ENCODE measurements at regions not wholly inside any gene's neighbourhood (a gene's known extent, or its start where the extent isn't known, plus 50 kb on each side); places are given as distances from the start of the nearest gene placed in this dataset.

DNA sequence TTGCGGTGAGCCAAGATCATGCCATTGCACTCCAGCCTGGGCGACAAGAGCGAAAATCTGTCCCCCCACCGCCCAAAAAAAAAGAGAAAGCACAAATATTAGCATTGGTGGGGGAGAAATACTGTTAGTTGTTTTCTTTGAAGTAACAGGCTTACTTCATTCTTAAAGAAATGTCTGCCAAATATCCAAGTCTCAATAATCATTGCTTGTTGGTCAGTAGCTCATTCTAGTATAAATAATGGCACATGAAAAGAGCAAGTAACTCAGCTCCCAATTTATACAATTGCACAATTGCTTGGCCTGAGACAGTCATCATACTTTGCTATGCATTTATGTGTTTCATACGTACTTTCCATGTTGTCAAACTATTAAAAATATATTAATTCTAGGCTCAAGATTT is 499.2 kb upstream of the PLXNA2 start:
- no peak overlapping the region for H3K4me3 ChIP-seq (ENCODE audit: low read depth, low read length)
- no peak for DNase-seq (ENCODE audit: low read depth)
- TF ChIP-seq, protein P1, sequence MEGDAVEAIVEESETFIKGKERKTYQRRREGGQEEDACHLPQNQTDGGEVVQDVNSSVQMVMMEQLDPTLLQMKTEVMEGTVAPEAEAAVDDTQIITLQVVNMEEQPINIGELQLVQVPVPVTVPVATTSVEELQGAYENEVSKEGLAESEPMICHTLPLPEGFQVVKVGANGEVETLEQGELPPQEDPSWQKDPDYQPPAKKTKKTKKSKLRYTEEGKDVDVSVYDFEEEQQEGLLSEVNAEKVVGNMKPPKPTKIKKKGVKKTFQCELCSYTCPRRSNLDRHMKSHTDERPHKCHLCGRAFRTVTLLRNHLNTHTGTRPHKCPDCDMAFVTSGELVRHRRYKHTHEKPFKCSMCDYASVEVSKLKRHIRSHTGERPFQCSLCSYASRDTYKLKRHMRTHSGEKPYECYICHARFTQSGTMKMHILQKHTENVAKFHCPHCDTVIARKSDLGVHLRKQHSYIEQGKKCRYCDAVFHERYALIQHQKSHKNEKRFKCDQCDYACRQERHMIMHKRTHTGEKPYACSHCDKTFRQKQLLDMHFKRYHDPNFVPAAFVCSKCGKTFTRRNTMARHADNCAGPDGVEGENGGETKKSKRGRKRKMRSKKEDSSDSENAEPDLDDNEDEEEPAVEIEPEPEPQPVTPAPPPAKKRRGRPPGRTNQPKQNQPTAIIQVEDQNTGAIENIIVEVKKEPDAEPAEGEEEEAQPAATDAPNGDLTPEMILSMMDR (conservative IDR thresholded peaks at IDR 0.05; ENCODE audit: low read depth, low read length) = no peak

DNA sequence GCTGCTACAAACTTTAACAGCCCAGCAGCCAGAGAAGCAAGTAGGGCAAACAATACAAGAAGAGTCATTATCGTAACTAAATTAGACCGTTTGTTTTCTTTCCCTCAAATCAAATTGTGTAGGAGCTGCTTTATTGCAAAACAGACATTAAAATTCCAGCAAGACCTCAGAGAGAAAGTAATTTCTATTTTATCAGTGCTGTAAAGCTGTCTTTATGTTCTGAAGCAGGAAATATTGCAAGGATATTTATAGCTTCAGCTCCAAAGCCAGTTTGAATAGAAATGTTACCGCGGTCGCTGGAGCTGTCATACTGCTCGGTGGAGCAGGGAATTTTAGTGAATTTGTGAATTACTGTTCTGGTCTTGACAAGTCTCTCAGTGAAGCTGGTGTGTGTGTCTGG is 503.8 kb upstream of the PLXNA2 start:
- TF ChIP-seq, protein P1 (conservative IDR thresholded peaks at IDR 0.05; ENCODE audit: low read depth, low read length) = no peak
- no peak overlapping the region for H3K4me3 ChIP-seq (ENCODE audit: low read depth, low read length)
- no peak for DNase-seq (ENCODE audit: low read depth)

DNA sequence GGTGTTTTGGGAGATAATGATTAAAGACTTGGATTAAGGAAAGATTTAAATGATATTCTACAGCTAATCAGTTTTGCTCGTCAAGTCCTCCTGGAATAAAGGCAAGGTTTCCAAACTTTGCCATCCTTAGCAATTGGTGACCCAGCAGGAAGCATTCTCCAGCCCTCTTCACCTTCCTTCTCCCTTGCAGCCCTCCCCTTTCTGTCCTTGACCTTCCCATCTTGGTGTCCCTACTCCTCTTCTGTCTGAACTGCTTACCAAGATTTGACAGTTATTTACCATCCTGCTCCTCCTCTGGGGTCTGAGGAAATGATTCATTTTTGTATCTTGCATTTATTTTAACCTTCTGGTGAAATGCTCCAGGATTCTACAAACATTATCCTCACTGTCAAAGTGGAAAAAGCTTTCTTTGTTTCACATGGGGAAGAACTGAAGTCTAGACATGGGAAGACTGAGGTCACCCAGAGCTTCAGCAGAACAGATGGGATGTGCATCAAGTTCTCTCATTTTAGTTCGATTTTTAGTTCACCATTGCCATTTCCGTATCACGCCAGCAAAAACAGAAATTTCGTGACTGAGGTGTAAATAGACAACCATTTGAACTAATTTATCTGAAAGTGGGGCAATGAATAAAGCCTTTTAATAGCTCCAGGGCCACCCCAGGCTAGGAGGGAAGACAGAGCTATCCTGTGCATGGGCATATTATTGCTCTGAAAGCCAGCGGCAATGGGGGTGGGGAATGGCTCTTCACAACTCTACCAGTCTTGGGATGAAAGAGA is 504.4 kb upstream of the PLXNA2 start:
- DNase-seq (ENCODE audit: low read depth) = no peak
- TF ChIP-seq, protein P1 (conservative IDR thresholded peaks at IDR 0.05; ENCODE audit: low read depth, low read length) = no peak
- no peak overlapping the region for H3K4me3 ChIP-seq (ENCODE audit: low read depth, low read length)

DNA sequence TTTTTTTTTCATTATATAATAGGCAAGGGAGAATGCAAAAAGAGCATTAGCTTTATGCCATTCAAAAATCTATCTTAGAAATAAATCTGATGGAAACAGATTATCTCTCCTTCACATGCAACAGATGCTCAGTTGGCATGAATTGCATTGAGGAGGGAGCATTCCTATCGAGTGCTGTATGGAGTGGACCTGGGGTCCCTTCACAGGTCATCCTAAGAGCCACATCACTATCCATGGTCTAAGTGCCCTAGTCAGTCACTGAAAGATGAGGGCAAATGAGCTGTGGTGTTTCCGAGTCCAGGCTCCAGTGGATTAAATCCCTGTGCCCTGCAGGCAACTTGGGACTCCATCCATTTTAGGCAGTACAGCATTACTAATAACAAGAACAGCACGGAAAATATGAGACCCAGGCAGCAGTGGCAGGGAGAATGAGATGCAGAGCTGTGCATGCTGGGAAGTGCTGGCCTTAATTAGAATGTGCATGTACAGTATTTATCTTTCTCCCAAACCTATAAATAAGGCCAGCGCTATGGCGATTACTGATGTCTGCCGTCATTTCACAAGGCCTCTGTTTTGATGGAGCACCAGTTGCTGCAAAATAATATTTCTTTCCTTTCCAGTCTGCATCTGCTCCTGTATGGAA is 512.3 kb upstream of the PLXNA2 start:
- TF ChIP-seq, protein P1 (conservative IDR thresholded peaks at IDR 0.05; ENCODE audit: low read depth, low read length) = no peak
- no peak overlapping the region for H3K4me3 ChIP-seq (ENCODE audit: low read depth, low read length)
- no peak for DNase-seq (ENCODE audit: low read depth)

DNA sequence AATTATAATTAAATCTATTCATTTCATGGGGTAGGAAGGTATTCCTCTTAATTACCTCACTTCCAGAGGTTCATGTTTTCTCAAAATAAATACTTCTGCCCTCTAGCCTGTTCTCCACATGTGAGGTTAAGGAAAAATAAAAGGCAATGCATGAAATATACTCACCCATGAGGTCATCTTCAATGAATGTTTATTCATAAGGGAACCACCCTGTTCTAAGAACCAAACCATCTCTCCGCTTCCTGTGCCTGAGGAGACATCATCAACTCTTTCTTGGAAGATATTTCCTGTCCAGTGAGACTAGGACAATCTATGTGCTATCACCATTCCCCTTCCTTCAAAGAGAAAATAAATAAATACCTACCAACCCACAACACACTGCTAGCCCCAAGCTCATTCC is 513.7 kb upstream of the PLXNA2 start:
- DNase-seq (ENCODE audit: low read depth) = no peak
- no peak overlapping the region for H3K4me3 ChIP-seq (ENCODE audit: low read depth, low read length)
- TF ChIP-seq, protein P1 (conservative IDR thresholded peaks at IDR 0.05; ENCODE audit: low read depth, low read length) = no peak

DNA sequence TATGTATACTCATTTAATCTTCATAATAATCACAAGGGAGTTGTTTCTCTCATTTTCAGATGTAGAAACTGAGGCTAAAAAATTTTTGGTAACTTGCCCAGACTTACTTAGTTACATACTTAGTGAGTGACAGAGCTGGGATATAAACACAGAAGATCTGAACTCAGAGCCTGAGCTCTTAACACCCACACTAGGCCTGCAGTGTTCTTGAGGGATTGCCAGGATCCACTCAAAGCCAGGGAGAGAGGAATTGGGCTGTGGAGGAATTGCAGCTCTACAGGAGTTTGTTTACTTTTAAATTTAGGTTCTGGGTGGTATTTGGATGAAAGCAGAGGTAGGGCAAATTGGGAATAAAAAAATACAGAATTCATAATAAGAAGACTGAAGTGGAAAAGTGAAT is 515.1 kb upstream of the PLXNA2 start:
- DNase-seq (ENCODE audit: low read depth) = no peak
- H3K4me3 ChIP-seq (ENCODE audit: low read depth, low read length) = no peak overlapping the region
- TF ChIP-seq, protein P1 (conservative IDR thresholded peaks at IDR 0.05; ENCODE audit: low read depth, low read length) = no peak

DNA sequence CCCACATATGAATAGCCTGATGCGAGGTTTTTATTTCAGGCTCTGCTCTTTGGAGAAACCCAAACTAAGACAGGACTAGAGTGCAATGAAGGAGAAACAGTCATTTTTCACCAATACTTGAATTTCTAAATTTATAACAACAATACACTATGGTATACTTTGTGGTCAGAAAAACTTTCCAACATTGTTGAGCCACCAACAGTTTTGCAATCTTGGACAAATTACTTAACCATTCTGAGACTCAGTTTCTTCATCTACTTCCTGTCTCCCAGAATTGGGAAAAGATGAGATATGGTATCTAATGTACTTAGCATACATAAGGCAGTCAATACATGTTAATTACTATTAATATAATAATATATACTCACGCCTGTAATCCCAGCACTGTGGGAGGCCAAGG is 519.8 kb upstream of the PLXNA2 start:
- H3K4me3 ChIP-seq (ENCODE audit: low read depth, low read length) = no peak overlapping the region
- TF ChIP-seq, protein P1 (conservative IDR thresholded peaks at IDR 0.05; ENCODE audit: low read depth, low read length) = no peak
- no peak for DNase-seq (ENCODE audit: low read depth)
